PFSK-1 (cell line): ENCODE measurements at regions not wholly inside any gene's neighbourhood (a gene's known extent, or its start where the extent isn't known, plus 50 kb on each side); places are given as distances from the start of the nearest gene placed in this dataset.

Experiments used
- POLR2AphosphoS5 ChIP-seq: IDR thresholded peaks from 2 replicates; pipeline ENCODE4 v1.6.1; 2012; ENCODE audit warnings: low read depth, mild to moderate bottlenecking, control low read depth, low read length, moderate library complexity
- REST ChIP-seq, 2 experiments: IDR thresholded peaks; 2 replicates each; pipeline versions ENCODE4 v1.6.1 to v1.8.0; 2011 to 2012; ENCODE audit warnings: low read depth in 2 of 2, low read length in 2 of 2, control low read depth in 1 of 2, inconsistent platforms in 1 of 2, mild to moderate bottlenecking in 1 of 2, moderate library complexity in 1 of 2; ENCODE audit not compliant: insufficient read depth in 1 of 2
- TAF1 ChIP-seq: IDR thresholded peaks from 2 replicates; pipeline ENCODE4 v1.6.1; 2012; ENCODE audit warnings: low read length, control low read depth, borderline replicate concordance; ENCODE audit not compliant: insufficient read depth

- TF ChIP-seq REST (IDR thresholded peaks at IDR 0.05; ENCODE audit: insufficient read depth in 1 of 2, low read depth in 2 of 2, low read length in 2 of 2) = no peak
- no peak for TF ChIP-seq TAF1
- no peak for TF ChIP-seq POLR2AphosphoS5
Observed at GRCh38 chr5:72600391-72600981, 93.3 kb upstream of the ZNF366 start.
